Esophagus muscularis mucosa (tissue), 4 donors: ENCODE measurements at regions not wholly inside any gene's neighbourhood (a gene's known extent, or its start where the extent isn't known, plus 50 kb on each side); places are given as distances from the start of the nearest gene placed in this dataset.

ENCODE experiments used
- DNase-seq: peaks from one replicate; pipeline ENCODE4 v3.0.0-alpha.2; 2017; ENCODE audit errors: extremely low spot score
- H3K27ac ChIP-seq, 4 donors: fragments of 200-600 bp; sonication (generic); replicated peaks in 1 of 4; 1 replicate in 3 of 4; 2 replicates in 1 of 4; pipeline ENCODE4 v1.5.1; 2016 to 2019; ENCODE audit warnings: mild to moderate bottlenecking in 1 of 4
- H3K27me3 ChIP-seq, 4 donors: fragments of 200-600 bp; sonication (generic); one replicate each; pipeline versions ENCODE4 v1.5.1 to v1.6.0; 2016 to 2019
- H3K36me3 ChIP-seq, 4 donors: fragments of 200-600 bp; sonication (generic); one replicate each; pipeline ENCODE4 v1.5.1; 2016 to 2019
- H3K4me1 ChIP-seq, 4 donors: fragments of 200-600 bp; sonication (generic); one replicate each; pipeline ENCODE4 v1.5.1; 2016 to 2019
- H3K4me3 ChIP-seq, 4 donors: fragments of 200-600 bp; sonication (generic); 1 replicate in 2 of 4; 2 replicates in 2 of 4; pipeline ENCODE4 v1.5.1; 2016 to 2019; ENCODE audit warnings: mild to moderate bottlenecking in 4 of 4, moderate library complexity in 1 of 4
- H3K9me3 ChIP-seq, 4 donors: fragments of 200-600 bp; sonication (generic); 1 replicate in 3 of 4; 2 replicates in 1 of 4; pipeline ENCODE4 v1.5.1; 2016 to 2019
- CTCF ChIP-seq, 3 experiments: fragments of 200-600 bp in 2 of 3; fragments of 450-650 bp in 1 of 3; sonication (generic) in 2 of 3; IDR thresholded peaks; one replicate each; pipeline ENCODE4 v1.5.1; 2017 to 2019; ENCODE audit warnings: antibody characterized with exemption in 3 of 3, mild to moderate bottlenecking in 2 of 3, moderate library complexity in 1 of 3
- EP300 ChIP-seq: sonication (generic); formaldehyde crosslinking; IDR thresholded peaks from one replicate; pipeline ENCODE4 v1.6.1; 2017; ENCODE audit warnings: antibody characterized with exemption
- POLR2A ChIP-seq: fragments of 450-650 bp; IDR thresholded peaks from one replicate; pipeline ENCODE4 v1.6.1; 2017; ENCODE audit warnings: antibody characterized with exemption, moderate library complexity, mild to moderate bottlenecking, low read depth
- POLR2AphosphoS5 ChIP-seq, 2 donors: sonication (generic); formaldehyde crosslinking; IDR thresholded peaks; one replicate each; pipeline ENCODE4 v1.6.1; 2017; ENCODE audit warnings: antibody characterized with exemption in 2 of 2
- WGBS: methylation state at CpG from one replicate; pipeline ENCODE4 v1.1.5; 2018; 5-methylcytosine and 5-hydroxymethylcytosine counted together
- intact Hi-C: fragments of 100-400 bp; cut with DNase I; formaldehyde crosslinking; loops from one replicate; pipeline ENCODE4 v1.15.1; 2023

GRCh38 chr4:114286262-114286810, 306.9 kb upstream of the ARSJ start:
- H3K36me3 ChIP-seq = no peaks in the 10 kb centered on the region
- no peak overlapping the region for H3K27ac ChIP-seq
- no peak for DNase-seq
- H3K4me1 ChIP-seq = peaks cover 0 to 5% (median 0%) of the 10 kb centered on the region in 4 donors
- no peaks in the 10 kb centered on the region for H3K27me3 ChIP-seq
- no peak for TF ChIP-seq CTCF (IDR thresholded peaks at IDR 0.05)
- TF ChIP-seq EP300 = no peak
- TF ChIP-seq POLR2A = no peak
- no peak for TF ChIP-seq POLR2AphosphoS5 (IDR thresholded peaks at IDR 0.05)
- 77% methylated on average over 3 of the region's 3 CpGs for WGBS
- H3K9me3 ChIP-seq = peaks cover 0 to 6% (median 0%) of the 10 kb centered on the region in 4 donors
- no peak overlapping the region for H3K4me3 ChIP-seq
- intact Hi-C loops = no loop called here

DNA sequence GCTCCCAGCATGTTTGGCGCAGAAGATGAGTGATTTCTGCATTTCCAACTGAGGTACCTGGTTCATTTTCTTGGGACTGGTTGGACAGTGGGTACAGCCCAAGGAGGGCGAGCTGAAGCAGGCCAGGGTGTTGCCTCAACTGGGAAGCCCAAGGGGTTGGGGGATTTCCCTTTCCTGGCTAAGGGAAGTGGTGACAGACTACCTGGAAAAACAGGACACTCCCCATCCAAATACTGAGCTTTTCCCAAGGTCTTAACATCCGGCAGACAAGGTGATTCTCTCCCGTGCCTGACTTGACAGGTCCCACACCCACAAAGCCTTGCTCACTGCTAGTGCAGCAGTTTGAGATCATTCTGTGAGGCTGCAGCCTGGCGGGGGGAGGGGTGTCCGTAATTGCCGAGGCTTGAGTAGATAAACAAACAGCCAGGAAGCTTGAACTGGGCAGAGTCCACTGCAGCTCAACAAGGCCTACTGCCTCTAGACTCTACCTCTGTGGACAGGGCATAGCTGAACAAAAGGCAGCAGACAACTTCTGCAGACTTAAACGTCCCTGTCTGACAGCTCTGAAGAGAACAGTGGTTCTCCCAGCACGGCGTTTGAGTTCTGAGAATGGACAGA, 307.7 kb upstream of the ARSJ start:
- WGBS = 69% methylated on average over 9 of the region's 10 CpGs
- no peak for DNase-seq
- H3K36me3 ChIP-seq = no peaks in the 10 kb centered on the region
- no peak overlapping the region for H3K27ac ChIP-seq
- intact Hi-C loops = no loop called here
- no peaks in the 10 kb centered on the region for H3K27me3 ChIP-seq
- H3K9me3 ChIP-seq = peaks cover 0 to 6% (median 0%) of the 10 kb centered on the region in 4 donors
- H3K4me3 ChIP-seq = no peak overlapping the region
- TF ChIP-seq POLR2AphosphoS5 (IDR thresholded peaks at IDR 0.05) (no peak), CTCF (IDR thresholded peaks at IDR 0.05) (no peak), POLR2A (no peak), EP300 (no peak)
- H3K4me1 ChIP-seq = no peaks in the 10 kb centered on the region

- Histone ChIP-seq H3K36me3 (no peaks in the 10 kb centered on the region), H3K27ac (no peak overlapping the region), H3K9me3 (peaks cover 0 to 5% (median 2%) of the 10 kb centered on the region in 4 donors), H3K4me3 (no peak overlapping the region), H3K4me1 (no peaks in the 10 kb centered on the region), H3K27me3 (no peaks in the 10 kb centered on the region)
- TF ChIP-seq CTCF (IDR thresholded peaks at IDR 0.05) (no peak), POLR2A (no peak)
- DNase-seq = no peak
- 96% methylated on average over 12 of the region's 17 CpGs for WGBS
- intact Hi-C loops = no loop called here
These were observed 302.5 kb upstream of the UGT8 start for GRCh38 chr4:114296126-114296525.

DNA sequence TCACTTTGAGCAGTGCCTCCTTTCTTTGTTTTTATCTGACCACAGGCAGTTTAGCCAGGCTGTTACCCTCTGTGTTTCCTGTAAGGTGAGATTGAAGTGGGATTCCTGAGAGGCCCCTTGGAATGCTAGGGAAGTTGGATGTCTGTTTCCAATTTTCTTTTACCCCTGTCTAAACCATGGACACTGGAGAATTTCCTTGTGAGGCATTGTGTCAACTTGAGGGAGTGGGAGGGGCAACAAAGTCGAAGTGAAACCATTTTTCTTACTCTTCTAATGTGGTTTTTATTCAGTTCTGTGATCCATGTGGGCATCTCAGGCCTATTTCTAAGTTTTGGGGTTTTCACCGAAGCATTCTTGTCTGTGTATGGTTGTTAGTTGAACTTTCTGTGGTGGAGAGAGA, 296.1 kb upstream of the UGT8 start:
- intact Hi-C loops = no loop called here
- Histone ChIP-seq H3K27ac (no peak overlapping the region), H3K27me3 (no peaks in the 10 kb centered on the region), H3K36me3 (no peaks in the 10 kb centered on the region), H3K9me3 (peaks cover 0 to 5% (median 0%) of the 10 kb centered on the region in 4 donors), H3K4me1 (no peaks in the 10 kb centered on the region), H3K4me3 (no peak overlapping the region)
- WGBS = 69% methylated on average over 2 of the region's 2 CpGs
- no peak for DNase-seq
- TF ChIP-seq EP300 (no peak), POLR2A (no peak), POLR2AphosphoS5 (IDR thresholded peaks at IDR 0.05) (no peak), CTCF (IDR thresholded peaks at IDR 0.05) (no peak)

DNA sequence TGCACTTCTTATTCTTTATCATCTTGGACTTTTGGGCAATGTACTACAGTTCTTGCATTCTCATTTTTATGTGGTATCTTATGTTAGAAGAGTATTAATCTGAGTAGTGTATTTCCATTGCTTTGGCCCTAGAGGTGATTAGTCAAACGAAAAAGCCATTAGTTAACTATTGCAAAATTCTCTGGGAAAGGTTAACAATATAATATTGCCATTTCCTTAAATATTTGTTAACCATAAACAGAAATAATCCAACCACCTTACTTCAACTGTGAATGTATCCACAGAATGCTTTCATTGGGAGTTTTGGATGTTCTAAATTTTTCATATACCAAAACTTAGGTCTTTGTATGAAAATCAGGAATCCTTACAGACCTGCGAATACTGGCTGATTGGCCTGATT, 294.6 kb upstream of the UGT8 start:
- intact Hi-C loops = no loop called here
- no peak for DNase-seq
- Histone ChIP-seq H3K36me3 (no peaks in the 10 kb centered on the region), H3K27me3 (no peaks in the 10 kb centered on the region), H3K27ac (no peak overlapping the region), H3K4me1 (no peaks in the 10 kb centered on the region), H3K4me3 (no peak overlapping the region), H3K9me3 (peaks cover 0 to 5% (median 0%) of the 10 kb centered on the region in 4 donors)
- WGBS = 90% methylated on average over 2 of the region's 2 CpGs
- no peak for TF ChIP-seq CTCF (IDR thresholded peaks at IDR 0.05)
- no peak for TF ChIP-seq POLR2A
- no peak for TF ChIP-seq POLR2AphosphoS5 (IDR thresholded peaks at IDR 0.05)
- no peak for TF ChIP-seq EP300
